AG10803 (cell line): ENCODE measurements at regions not wholly inside any gene's neighbourhood (a gene's known extent, or its start where the extent isn't known, plus 50 kb on each side); places are given as distances from the start of the nearest gene placed in this dataset.
"Not testable (repeated sequence)": the region's sequence is repeated elsewhere in the genome, so short reads cannot be mapped to it uniquely, and the experiment has no call there.

Experiments
- DNase-seq: peaks from one replicate; pipeline ENCODE4 v3.0.0; 2010; ENCODE audit warnings: low read depth
- H3K4me3 ChIP-seq: 2 replicates; pipeline ENCODE4 v1.5.1; 2011; ENCODE audit warnings: mild to moderate bottlenecking, low read length, control low read depth
- TF ChIP-seq, protein P1 (sequence below): conservative IDR thresholded peaks from 2 replicates; pipeline ENCODE4 v1.5.1; 2011; ENCODE audit warnings: mild to moderate bottlenecking, low read length, control low read depth, inconsistent platforms

DNA sequence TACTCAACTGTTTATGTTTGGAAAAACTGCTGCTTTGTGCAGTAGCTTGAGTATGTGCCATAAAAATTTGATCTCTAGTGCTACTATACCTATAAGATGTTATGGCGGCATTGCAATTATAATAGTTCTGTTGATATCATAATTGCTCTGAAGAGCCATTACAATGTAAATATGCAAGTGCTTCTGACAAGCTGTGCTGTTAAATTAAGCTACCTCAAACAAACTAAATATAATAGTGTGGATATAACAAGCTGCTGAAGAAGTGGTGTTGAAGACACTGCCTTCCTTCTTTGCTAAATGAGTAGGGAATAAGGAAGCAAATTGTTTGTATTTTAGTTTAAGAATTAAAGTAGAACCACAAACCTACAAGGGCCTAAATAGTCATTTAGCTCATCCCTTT lies 301.0 kb upstream of the MIS18BP1 start:
- DNase-seq: no peak
- TF ChIP-seq, protein P1, sequence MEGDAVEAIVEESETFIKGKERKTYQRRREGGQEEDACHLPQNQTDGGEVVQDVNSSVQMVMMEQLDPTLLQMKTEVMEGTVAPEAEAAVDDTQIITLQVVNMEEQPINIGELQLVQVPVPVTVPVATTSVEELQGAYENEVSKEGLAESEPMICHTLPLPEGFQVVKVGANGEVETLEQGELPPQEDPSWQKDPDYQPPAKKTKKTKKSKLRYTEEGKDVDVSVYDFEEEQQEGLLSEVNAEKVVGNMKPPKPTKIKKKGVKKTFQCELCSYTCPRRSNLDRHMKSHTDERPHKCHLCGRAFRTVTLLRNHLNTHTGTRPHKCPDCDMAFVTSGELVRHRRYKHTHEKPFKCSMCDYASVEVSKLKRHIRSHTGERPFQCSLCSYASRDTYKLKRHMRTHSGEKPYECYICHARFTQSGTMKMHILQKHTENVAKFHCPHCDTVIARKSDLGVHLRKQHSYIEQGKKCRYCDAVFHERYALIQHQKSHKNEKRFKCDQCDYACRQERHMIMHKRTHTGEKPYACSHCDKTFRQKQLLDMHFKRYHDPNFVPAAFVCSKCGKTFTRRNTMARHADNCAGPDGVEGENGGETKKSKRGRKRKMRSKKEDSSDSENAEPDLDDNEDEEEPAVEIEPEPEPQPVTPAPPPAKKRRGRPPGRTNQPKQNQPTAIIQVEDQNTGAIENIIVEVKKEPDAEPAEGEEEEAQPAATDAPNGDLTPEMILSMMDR: no peak
- no peak overlapping the region for H3K4me3 ChIP-seq

DNA sequence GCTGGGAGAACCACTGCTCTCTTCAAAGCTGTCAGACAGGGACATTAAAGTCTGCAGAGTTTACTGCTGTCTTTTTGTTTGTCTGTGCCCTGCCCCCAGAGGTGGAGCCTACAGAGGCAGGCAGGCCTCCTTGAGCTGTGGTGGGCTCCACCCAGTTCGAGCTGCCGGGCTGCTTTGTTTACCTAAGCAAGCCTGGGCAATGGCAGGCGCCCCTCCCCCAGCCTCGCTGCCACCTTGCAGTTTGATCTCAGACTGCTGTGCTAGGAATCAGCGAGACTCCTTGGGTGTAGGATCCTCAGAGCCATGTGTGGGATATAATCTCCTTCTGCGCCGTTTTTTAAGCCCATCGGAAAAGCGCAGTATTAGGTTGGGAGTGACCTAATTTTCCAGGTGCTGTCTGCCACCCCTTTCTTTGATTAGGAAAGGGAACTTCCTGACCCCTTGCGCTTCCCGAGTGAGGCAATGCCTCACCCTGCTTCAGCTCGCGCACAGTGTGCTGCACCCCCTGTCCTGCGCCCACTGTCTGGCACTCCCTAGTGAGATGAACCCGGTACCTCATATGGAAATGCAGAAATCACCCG lies 298.3 kb upstream of the MIS18BP1 start:
- DNase-seq: not testable (repeated sequence)

DNA sequence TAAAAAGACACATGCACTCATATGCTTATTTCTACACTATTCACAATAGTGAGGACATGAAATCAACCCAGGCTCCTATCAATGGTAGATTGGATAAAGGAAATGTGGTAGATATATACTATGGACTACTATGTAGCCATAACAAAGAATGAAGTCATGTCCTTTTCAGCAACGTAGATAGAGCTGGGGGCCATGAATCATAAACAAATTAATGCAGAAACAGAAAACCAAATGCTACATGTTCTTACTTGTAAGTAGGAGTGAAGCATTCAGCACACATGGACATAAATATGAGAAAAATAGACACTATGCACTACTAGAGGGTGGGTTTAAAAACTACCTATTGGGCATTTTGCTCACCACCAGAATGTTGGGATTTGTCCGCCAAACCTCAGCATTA lies 278.0 kb upstream of the MIS18BP1 start:
- no peak for DNase-seq
- H3K4me3 ChIP-seq: no peak overlapping the region
- TF ChIP-seq, protein P1: no peak

More for the DNA sequence above, 298.3 kb upstream of the MIS18BP1 start:
- not testable (repeated sequence) for H3K4me3 ChIP-seq

DNA sequence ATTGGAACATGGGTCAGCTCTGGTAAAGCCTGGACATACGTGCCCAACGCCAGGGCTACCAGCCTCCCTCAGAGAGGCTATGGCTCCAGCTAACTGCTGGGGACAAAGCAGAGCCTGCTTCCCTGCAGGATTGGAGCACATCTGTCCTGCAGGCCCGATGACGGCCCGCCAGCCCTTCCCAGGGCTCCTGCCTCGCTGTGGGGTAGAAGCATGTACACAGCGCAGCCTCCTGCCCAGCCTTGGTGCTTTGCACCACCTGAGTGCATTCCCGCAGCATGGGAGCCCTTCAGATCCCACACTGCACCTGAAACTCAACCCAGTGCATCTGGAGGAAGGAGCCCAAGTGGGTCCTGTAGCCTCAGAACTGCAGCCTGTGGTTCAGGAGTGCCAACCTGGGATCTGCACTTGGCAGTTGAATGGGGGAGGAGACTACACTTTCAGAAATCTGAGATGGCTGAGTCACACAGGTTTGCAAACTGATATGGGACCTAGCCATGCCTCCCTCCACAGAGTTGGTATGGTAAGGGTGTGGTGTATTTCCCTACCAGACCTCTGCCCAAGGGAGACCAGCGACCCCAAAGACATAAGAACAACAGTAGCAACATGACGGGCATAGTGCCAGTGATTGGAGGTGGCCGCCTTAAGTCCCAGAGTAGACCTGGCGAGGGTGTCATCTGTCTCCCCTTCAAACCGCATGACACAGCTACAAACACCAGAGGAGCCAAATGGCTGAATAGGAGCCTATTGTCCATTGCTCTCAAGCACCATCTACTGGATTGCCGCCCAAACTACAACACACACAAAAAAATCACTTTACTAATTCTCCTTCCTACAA lies 273.9 kb upstream of the MIS18BP1 start:
- H3K4me3 ChIP-seq: no peak overlapping the region
- no peak for DNase-seq
- TF ChIP-seq, protein P1: no peak

DNA sequence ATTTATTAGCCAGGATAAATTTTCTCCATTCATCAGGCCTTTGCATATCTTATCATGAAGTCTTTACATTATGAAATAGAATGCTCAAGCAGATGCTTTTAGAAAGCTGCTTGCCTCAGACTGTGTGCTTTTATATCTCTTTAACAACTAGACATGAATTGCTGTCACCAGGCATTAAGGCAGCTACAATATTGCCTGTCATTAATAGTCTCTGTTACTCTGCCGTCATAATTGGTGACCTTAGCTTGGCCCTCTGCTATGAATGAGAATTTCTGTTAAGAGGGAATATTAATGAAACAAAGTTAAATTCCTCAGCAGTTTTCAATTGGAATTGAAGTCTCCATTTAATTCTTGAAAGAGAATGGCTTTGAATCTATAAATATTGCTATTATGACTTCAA lies 266.8 kb upstream of the MIS18BP1 start:
- TF ChIP-seq, protein P1: no peak
- DNase-seq: no peak

DNA sequence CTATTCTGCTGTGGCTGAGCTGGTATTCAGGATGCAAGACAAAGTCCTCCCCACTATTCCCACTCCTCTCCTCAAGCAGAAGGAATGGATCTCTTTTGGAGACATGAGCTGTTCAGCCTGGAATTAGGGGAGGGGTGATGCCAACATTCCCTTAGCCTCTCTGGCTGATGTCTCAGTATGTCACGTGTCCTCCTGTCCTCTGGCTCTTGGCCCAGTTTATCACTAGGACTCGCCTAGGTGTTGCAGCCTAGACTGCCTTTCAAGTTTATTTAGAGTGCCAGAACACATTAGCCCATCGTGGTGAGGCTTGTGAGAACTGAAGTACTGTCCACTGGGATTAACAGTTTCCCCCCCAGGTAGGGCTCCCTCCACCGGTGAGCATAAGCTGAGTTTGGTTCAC lies 239.9 kb upstream of the MIS18BP1 start:
- TF ChIP-seq, protein P1: no peak
- H3K4me3 ChIP-seq: no peak overlapping the region
- no peak for DNase-seq

More for the DNA sequence above, 266.8 kb upstream of the MIS18BP1 start:
- no peak overlapping the region for H3K4me3 ChIP-seq

DNA sequence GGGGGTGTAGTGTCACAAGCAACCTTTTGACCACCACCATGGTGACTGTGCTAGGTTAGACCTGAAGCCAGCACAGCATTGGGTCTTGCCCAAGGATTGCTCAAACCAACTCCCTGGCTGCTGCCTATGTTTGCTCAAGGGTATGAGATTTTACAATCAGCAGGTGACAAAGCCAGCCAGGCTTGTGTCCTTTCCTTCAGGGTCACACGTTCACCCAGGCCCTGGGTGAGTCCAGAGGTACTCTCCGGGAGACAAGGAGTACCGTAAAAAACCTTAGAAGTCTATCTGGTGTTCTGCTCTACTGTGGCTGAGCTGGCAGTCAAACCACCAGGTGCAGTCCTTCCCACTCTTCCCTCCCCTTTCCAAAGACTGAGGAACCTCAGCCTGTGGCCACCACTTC lies 238.9 kb upstream of the MIS18BP1 start:
- TF ChIP-seq, protein P1: no peak
- H3K4me3 ChIP-seq: no peak overlapping the region
- no peak for DNase-seq
